H9 (cell line): ENCODE measurements at regions not wholly inside any gene's neighbourhood (a gene's known extent, or its start where the extent isn't known, plus 50 kb on each side); places are given as distances from the start of the nearest gene placed in this dataset.

Source experiments
- DNase-seq: peaks from one replicate; pipeline ENCODE4 v3.0.0-alpha.2; 2017
- H2AFZ ChIP-seq: one replicate; pipeline ENCODE4 v1.6.1; 2013; ENCODE audit warnings: mild to moderate bottlenecking, low read length, control low read depth, moderate library complexity
- H2AK5ac ChIP-seq: 2 replicates; pipeline ENCODE4 v1.6.1; 2013; ENCODE audit warnings: low read length, control low read depth, mixed read lengths; ENCODE audit not compliant: insufficient read length
- H2BK120ac ChIP-seq: one replicate; pipeline ENCODE4 v1.6.1; 2013; ENCODE audit warnings: low read depth, mild to moderate bottlenecking, low read length, control low read depth, inconsistent platforms; ENCODE audit not compliant: poor library complexity, severe bottlenecking
- H2BK12ac ChIP-seq: 2 replicates; pipeline ENCODE4 v1.6.1; 2013; ENCODE audit warnings: low read length, control low read depth, mixed read lengths, low read depth; ENCODE audit not compliant: insufficient read length
- H2BK15ac ChIP-seq: 2 replicates; pipeline ENCODE4 v1.6.1; 2013; ENCODE audit warnings: low read depth, low read length, control low read depth
- H2BK20ac ChIP-seq: one replicate; pipeline ENCODE4 v1.6.1; 2013; ENCODE audit warnings: low read depth, mild to moderate bottlenecking, low read length, control low read depth, inconsistent platforms; ENCODE audit not compliant: poor library complexity, severe bottlenecking
- H2BK5ac ChIP-seq: 2 replicates; pipeline ENCODE4 v1.6.1; 2013; ENCODE audit warnings: low read length, control low read depth, mixed read lengths; ENCODE audit not compliant: insufficient read length
- H3K14ac ChIP-seq: 2 replicates; pipeline ENCODE4 v1.6.1; 2013; ENCODE audit warnings: low read length, control low read depth; ENCODE audit not compliant: insufficient read depth
- H3K18ac ChIP-seq: 2 replicates; pipeline ENCODE4 v1.6.1; 2013; ENCODE audit warnings: low read depth, mild to moderate bottlenecking, mixed read lengths, low read length, control low read depth; ENCODE audit not compliant: insufficient read length
- H3K23ac ChIP-seq: 2 replicates; pipeline ENCODE4 v1.6.1; 2013; ENCODE audit warnings: low read length, control low read depth, mixed read lengths, low read depth; ENCODE audit not compliant: insufficient read length
- H3K23me2 ChIP-seq: 2 replicates; pipeline ENCODE4 v1.6.1; 2013; ENCODE audit warnings: low read depth, mild to moderate bottlenecking, mixed read lengths, low read length, control low read depth; ENCODE audit not compliant: insufficient read length, poor library complexity, severe bottlenecking
- H3K27ac ChIP-seq: 2 replicates; pipeline ENCODE4 v1.5.1; 2013; ENCODE audit warnings: low read length, control low read depth, mixed read lengths, low read depth; ENCODE audit not compliant: insufficient read length
- H3K27me3 ChIP-seq: 2 replicates; pipeline ENCODE4 v1.6.1; 2013; ENCODE audit warnings: low read length, control low read depth, inconsistent platforms; ENCODE audit not compliant: insufficient read depth
- H3K4ac ChIP-seq: 2 replicates; pipeline ENCODE4 v1.6.1; 2013; ENCODE audit warnings: low read depth, mild to moderate bottlenecking, control low read depth, inconsistent platforms, low read length, moderate library complexity
- H3K4me1 ChIP-seq: 2 replicates; pipeline ENCODE4 v1.6.1; 2013; ENCODE audit warnings: low read length, control low read depth, inconsistent platforms; ENCODE audit not compliant: insufficient read depth
- H3K4me2 ChIP-seq: 2 replicates; pipeline ENCODE4 v1.6.1; 2013; ENCODE audit warnings: low read length, control low read depth, mixed read lengths; ENCODE audit not compliant: insufficient read length, insufficient read depth
- H3K56ac ChIP-seq: 2 replicates; pipeline ENCODE4 v1.6.1; 2013; ENCODE audit warnings: low read depth, mild to moderate bottlenecking, mixed read lengths, low read length, control low read depth; ENCODE audit not compliant: insufficient read length
- H3K79me1 ChIP-seq: 2 replicates; pipeline ENCODE4 v1.6.1; 2013; ENCODE audit warnings: low read depth, mild to moderate bottlenecking, moderate library complexity, low read length, control low read depth, inconsistent platforms; ENCODE audit not compliant: insufficient read depth, poor library complexity, severe bottlenecking
- H3K79me2 ChIP-seq: 2 replicates; pipeline ENCODE4 v1.6.1; 2013; ENCODE audit warnings: low read length, control low read depth, inconsistent platforms; ENCODE audit not compliant: insufficient read depth
- H3K9ac ChIP-seq: 2 replicates; pipeline ENCODE4 v1.6.1; 2013; ENCODE audit warnings: low read length, control low read depth, mixed read lengths; ENCODE audit not compliant: insufficient read length; ENCODE audit errors: extremely low read depth
- H3K9me3 ChIP-seq: one replicate; pipeline ENCODE4 v1.6.1; 2013; ENCODE audit warnings: low read depth, low read length, inconsistent platforms; ENCODE audit not compliant: control insufficient read depth
- H3T11ph ChIP-seq: one replicate; pipeline ENCODE4 v1.6.1; 2013; ENCODE audit warnings: mild to moderate bottlenecking, low read length, control low read depth, inconsistent platforms
- H4K20me1 ChIP-seq: one replicate; pipeline ENCODE4 v1.6.1; 2013; ENCODE audit not compliant: control insufficient read depth, insufficient read length, insufficient read depth
- H4K5ac ChIP-seq: 2 replicates; pipeline ENCODE4 v1.6.1; 2013; ENCODE audit warnings: low read depth, mild to moderate bottlenecking, mixed read lengths, low read length, control low read depth; ENCODE audit not compliant: insufficient read length
- H4K8ac ChIP-seq: replicated peaks from 2 replicates; pipeline ENCODE4 v1.6.1; 2013; ENCODE audit warnings: low read length, control low read depth, mixed read lengths, low read depth; ENCODE audit not compliant: insufficient read length
- H4K91ac ChIP-seq: 2 replicates; pipeline ENCODE4 v1.6.1; 2013; ENCODE audit warnings: low read depth, mild to moderate bottlenecking, moderate library complexity, mixed read lengths, low read length, control low read depth; ENCODE audit not compliant: insufficient read length
- H3K27ac Mint-ChIP-seq, 3 experiments: 2 replicates in 2 of 3; 3 replicates in 1 of 3; pipeline ENCODE4 v1.8.0; 2020 to 2021; ENCODE audit warnings: mixed read lengths in 3 of 3, mild to moderate bottlenecking in 1 of 3, moderate library complexity in 1 of 3
- H3K27me3 Mint-ChIP-seq: 2 replicates; pipeline ENCODE4 v1.8.0; 2021; ENCODE audit warnings: low read depth, mild to moderate bottlenecking, moderate library complexity, mixed read lengths
- H3K36me3 Mint-ChIP-seq, 3 experiments: 2 replicates in 2 of 3; 3 replicates in 1 of 3; pipeline ENCODE4 v1.8.0; 2020 to 2021; ENCODE audit warnings: low read depth in 3 of 3, mixed read lengths in 3 of 3; ENCODE audit not compliant: insufficient read depth in 1 of 3
- H3K4me1 Mint-ChIP-seq, 2 experiments: 2 replicates each; pipeline ENCODE4 v1.8.0; 2020; ENCODE audit warnings: mixed read lengths in 2 of 2
- H3K4me3 Mint-ChIP-seq, 2 experiments: 2 replicates in 1 of 2; 3 replicates in 1 of 2; pipeline ENCODE4 v1.8.0; 2020 to 2021; ENCODE audit warnings: mild to moderate bottlenecking in 2 of 2, mixed read lengths in 2 of 2, moderate library complexity in 1 of 2
- H3K9me3 Mint-ChIP-seq, 2 experiments: 2 replicates in 1 of 2; 3 replicates in 1 of 2; pipeline ENCODE4 v1.8.0; 2020; ENCODE audit warnings: mild to moderate bottlenecking in 2 of 2, mixed read lengths in 2 of 2, moderate library complexity in 1 of 2
- TF ChIP-seq, protein P1 (sequence below): fragments of 200-600 bp; sonication (generic); conservative IDR thresholded peaks from 3 replicates; pipeline ENCODE4 v1.8.0; 2021; ENCODE audit warnings: antibody characterized with exemption, mild to moderate bottlenecking

DNA sequence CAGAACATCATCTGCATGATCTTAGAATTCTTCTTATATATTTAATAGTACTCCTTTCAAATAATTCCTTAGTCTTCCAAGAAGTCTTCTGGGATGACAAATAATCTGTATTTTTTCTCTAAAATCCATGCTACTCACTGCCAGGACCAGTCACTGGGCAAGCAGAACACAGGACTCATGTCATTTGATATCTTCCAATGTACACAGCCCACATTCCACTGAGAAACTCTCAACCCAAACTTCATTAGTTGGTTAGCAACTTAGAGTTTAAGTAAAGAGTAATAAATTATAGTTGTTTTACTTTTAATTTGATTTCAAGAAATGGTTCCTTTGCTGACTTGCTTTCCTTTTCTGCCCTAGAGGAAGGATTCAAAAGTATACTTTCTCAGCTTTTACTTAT, 317.0 kb downstream of the VGLL3 start:
- Histone ChIP-seq H4K5ac (no peak overlapping the region), H4K8ac (no peak overlapping the region), H3T11ph (no peak overlapping the region), H3K56ac (no peak overlapping the region), H3K4me2 (no peak overlapping the region), H2BK12ac (no peak overlapping the region), H3K79me1 (no peaks in the 10 kb centered on the region), H4K91ac (no peak overlapping the region), H3K27ac (no peak overlapping the region), H2BK120ac (no peak overlapping the region), H3K4me1 (no peaks in the 10 kb centered on the region), H2AFZ (no peak overlapping the region), H4K20me1 (no peaks in the 10 kb centered on the region), H2BK20ac (no peak overlapping the region), H3K9me3 (no peaks in the 10 kb centered on the region), H3K18ac (no peak overlapping the region), H3K9ac (no peak overlapping the region), H3K79me2 (no peaks in the 10 kb centered on the region), H3K23ac (no peak overlapping the region), H2AK5ac (no peak overlapping the region), H2BK15ac (no peak overlapping the region), H3K14ac (no peak overlapping the region), H3K4ac (no peak overlapping the region), H3K27me3 (no peaks in the 10 kb centered on the region), H2BK5ac (no peak overlapping the region), H3K23me2 (no peaks in the 10 kb centered on the region)
- no peaks in the 10 kb centered on the region for H3K4me1 Mint-ChIP-seq
- no peaks in the 10 kb centered on the region for H3K27me3 Mint-ChIP-seq
- no peak overlapping the region for H3K27ac Mint-ChIP-seq
- H3K36me3 Mint-ChIP-seq: peaks cover 4 to 14% (median 5%) of the 10 kb centered on the region in 3 experiments; a peak in 6 of 7 replicates
- peaks cover 10 to 14% of the 10 kb centered on the region in 2 experiments for H3K9me3 Mint-ChIP-seq
- DNase-seq: no peak
- TF ChIP-seq, protein P1, sequence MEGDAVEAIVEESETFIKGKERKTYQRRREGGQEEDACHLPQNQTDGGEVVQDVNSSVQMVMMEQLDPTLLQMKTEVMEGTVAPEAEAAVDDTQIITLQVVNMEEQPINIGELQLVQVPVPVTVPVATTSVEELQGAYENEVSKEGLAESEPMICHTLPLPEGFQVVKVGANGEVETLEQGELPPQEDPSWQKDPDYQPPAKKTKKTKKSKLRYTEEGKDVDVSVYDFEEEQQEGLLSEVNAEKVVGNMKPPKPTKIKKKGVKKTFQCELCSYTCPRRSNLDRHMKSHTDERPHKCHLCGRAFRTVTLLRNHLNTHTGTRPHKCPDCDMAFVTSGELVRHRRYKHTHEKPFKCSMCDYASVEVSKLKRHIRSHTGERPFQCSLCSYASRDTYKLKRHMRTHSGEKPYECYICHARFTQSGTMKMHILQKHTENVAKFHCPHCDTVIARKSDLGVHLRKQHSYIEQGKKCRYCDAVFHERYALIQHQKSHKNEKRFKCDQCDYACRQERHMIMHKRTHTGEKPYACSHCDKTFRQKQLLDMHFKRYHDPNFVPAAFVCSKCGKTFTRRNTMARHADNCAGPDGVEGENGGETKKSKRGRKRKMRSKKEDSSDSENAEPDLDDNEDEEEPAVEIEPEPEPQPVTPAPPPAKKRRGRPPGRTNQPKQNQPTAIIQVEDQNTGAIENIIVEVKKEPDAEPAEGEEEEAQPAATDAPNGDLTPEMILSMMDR: no peak
- H3K4me3 Mint-ChIP-seq: no peak overlapping the region
